ENCODE measurements at regions not wholly inside any gene's neighbourhood (a gene's known extent, or its start where the extent isn't known, plus 50 kb on each side); places are given as distances from the start of the nearest gene placed in this dataset.

GRCh38 chr6:43893073-43893472 is 123.1 kb downstream of the VEGFA start:
- no peak for DNase-seq (ENCODE audit: low read depth)
- H3K4me3 ChIP-seq (ENCODE audit: low read depth, low read length) = no peak overlapping the region
- TF ChIP-seq CTCF (IDR thresholded peaks at IDR 0.05; ENCODE audit: low read depth, low read length, missing control alignments) = no peak

GRCh38 chr6:43891072-43891870 is 121.3 kb downstream of the VEGFA start:
- no peak overlapping the region for H3K4me3 ChIP-seq (ENCODE audit: low read depth, low read length)
- TF ChIP-seq CTCF (IDR thresholded peaks at IDR 0.05; ENCODE audit: low read depth, low read length, missing control alignments) = no peak

GRCh38 chr6:43890197-43891062 is 120.4 kb downstream of the VEGFA start:
- no peak for DNase-seq (ENCODE audit: low read depth)
- no peak for TF ChIP-seq CTCF (IDR thresholded peaks at IDR 0.05; ENCODE audit: low read depth, low read length, missing control alignments)
- no peak overlapping the region for H3K4me3 ChIP-seq (ENCODE audit: low read depth, low read length)

More at GRCh38 chr6:43891072-43891870, 121.3 kb downstream of the VEGFA start:
- DNase-seq (ENCODE audit: low read depth) = no peak

- no peak overlapping the region for H3K4me3 ChIP-seq (ENCODE audit: low read depth, low read length)
- no peak for DNase-seq (ENCODE audit: low read depth)
- no peak for TF ChIP-seq CTCF (IDR thresholded peaks at IDR 0.05; ENCODE audit: low read depth, low read length, missing control alignments)
Observed at GRCh38 chr6:43887906-43888683, 118.1 kb downstream of the VEGFA start.

- TF ChIP-seq CTCF (IDR thresholded peaks at IDR 0.05; ENCODE audit: low read depth, low read length, missing control alignments) = no peak
- H3K4me3 ChIP-seq (ENCODE audit: low read depth, low read length) = no peak overlapping the region
- DNase-seq (ENCODE audit: low read depth) = no peak
Observed at GRCh38 chr6:43887340-43887858, 117.4 kb downstream of the VEGFA start.

GRCh38 chr6:43886717-43887339 is 116.8 kb downstream of the VEGFA start:
- TF ChIP-seq CTCF (IDR thresholded peaks at IDR 0.05; ENCODE audit: low read depth, low read length, missing control alignments) = no peak
- DNase-seq (ENCODE audit: low read depth) = no peak
- no peak overlapping the region for H3K4me3 ChIP-seq (ENCODE audit: low read depth, low read length)
